HG02571 (cell line): ENCODE measurements at regions not wholly inside any gene's neighbourhood (a gene's known extent, or its start where the extent isn't known, plus 50 kb on each side); places are given as distances from the start of the nearest gene placed in this dataset.
"Not testable (repeated sequence)": the region's sequence is repeated elsewhere in the genome, so short reads cannot be mapped to it uniquely, and the experiment has no call there.

Experiments used
- ATAC-seq: cut with Tn5 transposase; IDR thresholded peaks from one replicate; pipeline ENCODE4 v1.9.1; 2021; ENCODE audit warnings: mild to moderate bottlenecking, moderate library complexity; ENCODE audit not compliant: unreplicated experiment

DNA sequence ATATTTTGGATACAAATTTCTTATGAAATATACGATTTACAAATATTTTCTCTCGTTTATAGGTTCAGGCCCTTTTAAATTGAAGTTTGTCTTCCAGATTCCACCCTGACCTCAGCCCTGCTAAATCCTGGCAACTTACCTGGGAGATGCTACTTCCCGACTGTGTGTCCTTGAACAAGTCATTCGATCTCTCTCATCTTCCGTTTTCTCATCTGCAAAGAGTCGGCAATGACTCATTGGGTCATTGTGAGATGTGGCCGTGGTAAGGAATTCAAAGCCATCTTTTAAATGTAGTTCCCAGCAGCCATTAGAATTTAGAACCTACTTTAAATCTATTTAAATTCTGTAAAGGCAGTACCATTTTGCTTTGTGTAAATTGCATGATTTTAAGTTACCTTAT is 72.5 kb downstream of the LHX2 start:
- ATAC-seq: no peak

DNA sequence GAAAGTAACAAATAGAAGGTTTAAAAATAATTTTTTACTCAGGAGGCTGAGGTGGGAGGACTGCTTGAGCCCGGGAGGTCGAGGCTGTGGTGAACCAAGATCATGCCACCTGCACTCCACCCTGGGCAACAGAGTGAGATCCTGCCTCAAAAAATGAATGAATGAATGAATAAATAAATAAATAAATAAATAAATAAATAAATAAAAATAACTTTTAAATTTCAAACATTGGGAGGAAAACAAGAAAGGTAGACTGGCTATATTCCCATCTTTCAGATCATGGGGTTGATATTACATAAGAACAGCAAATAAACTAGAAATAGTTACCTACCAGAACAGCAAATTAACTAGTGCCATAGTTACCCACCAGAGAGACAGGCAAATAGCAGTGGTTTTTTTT is 75.7 kb downstream of the LHX2 start:
- no peak for ATAC-seq

- no peak for ATAC-seq
Measured at GRCh38 chr9:124088476-124088837, 76.9 kb downstream of the LHX2 start.

- ATAC-seq: not testable (repeated sequence)
Measured at GRCh38 chr9:124089631-124090488, 78.3 kb downstream of the LHX2 start.

GRCh38 chr9:124098141-124098905 is 86.8 kb downstream of the LHX2 start:
- ATAC-seq: no peak

DNA sequence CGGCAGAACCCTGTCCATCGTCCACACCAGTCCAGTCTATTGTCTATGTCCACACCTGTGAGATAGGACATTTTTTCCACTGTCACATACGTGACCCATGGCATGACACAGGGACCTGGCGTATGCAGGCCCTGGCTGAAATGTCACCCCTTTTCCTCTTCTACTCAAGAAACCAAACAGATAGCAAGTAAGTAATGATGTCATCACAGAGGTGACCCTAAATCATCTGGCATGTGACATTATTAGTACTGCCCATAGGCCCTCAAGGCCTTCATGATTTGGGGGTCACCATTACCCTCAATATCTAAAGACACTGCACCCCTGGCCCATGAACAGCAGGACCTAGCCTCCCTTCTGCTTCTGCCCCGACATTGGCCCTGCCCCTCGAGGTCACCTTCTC is 88.3 kb downstream of the LHX2 start:
- no peak for ATAC-seq

GRCh38 chr9:124101215-124101968 is 89.8 kb downstream of the LHX2 start:
- ATAC-seq: no peak

DNA sequence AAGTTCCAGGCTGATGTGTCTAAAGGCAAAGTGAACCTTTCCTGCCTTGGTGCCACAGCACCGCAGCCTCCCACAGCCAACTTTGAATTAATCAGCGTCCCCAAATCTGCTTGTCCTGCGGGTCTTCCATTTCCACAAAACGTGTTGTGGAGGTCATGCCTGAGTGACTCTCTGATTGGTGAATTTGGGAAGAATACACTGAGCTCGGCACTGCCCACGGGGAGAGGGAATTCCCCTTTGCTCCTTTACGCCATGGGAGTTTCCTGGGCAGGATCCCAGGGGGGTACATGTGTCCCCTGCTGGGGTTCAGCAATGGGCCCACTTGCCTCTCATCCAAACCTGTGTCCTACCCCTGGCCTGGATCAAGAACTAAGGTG is 90.4 kb downstream of the LHX2 start:
- ATAC-seq: no peak

DNA sequence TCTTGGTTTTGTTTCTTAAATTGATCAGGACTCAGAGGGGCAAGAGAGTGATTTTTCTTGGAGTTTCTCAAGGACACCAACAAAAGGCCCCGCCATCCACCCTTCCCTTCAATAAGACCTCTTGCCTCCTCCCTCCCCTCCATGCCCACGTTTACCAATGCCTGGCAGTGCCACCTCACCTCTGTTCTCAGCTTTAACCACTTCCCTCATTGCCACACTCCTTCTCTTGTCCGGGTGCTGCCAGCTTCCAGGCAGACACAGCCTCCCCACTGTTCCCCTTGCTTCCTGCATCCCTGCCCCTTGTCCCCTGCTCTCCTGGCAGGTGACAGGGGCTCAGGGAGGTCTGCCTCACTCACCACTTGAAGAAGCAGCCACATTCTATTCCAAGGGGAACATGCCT is 90.8 kb downstream of the LHX2 start:
- no peak for ATAC-seq

DNA sequence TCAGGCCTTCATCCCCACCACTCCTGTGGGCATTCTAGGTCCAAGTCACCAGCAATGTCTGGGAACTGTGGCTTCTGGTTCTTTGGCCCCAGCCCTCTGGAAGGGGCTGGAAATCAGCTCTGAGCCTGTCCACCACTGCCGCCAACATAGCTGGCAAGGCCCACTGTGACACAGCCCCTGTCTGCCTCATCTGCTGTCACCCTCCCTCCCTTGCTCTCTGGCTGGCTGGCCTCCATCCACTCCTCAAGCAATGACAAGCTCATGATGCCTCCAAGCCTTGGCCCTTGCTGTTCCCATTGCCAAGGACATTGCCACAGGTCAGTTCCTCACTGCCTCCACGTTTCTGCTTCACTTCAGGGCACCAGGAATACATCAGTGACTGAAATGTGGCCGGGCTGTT is 93.7 kb downstream of the LHX2 start:
- ATAC-seq: no peak

DNA sequence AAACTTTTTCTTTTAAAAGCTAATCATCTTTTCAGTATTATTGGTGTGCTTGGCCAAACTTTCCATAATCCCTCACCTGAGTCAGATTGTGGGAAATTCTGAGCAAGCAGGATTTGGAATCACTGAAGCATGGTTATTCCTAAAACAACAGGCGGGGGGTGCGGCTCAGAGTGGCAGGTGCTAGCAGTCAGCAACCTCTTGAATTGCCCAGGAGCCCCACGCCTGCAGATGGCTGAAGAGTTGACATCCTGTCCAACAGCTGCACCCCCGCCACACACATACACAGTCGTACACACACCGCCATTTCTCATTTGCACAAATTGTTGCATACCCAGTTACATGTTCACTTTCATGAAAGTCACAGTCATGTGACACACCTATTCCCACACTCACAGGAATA is 96.6 kb downstream of the LHX2 start:
- no peak for ATAC-seq

- ATAC-seq: no peak
Measured at GRCh38 chr9:124110307-124110915, 98.8 kb downstream of the LHX2 start.

DNA sequence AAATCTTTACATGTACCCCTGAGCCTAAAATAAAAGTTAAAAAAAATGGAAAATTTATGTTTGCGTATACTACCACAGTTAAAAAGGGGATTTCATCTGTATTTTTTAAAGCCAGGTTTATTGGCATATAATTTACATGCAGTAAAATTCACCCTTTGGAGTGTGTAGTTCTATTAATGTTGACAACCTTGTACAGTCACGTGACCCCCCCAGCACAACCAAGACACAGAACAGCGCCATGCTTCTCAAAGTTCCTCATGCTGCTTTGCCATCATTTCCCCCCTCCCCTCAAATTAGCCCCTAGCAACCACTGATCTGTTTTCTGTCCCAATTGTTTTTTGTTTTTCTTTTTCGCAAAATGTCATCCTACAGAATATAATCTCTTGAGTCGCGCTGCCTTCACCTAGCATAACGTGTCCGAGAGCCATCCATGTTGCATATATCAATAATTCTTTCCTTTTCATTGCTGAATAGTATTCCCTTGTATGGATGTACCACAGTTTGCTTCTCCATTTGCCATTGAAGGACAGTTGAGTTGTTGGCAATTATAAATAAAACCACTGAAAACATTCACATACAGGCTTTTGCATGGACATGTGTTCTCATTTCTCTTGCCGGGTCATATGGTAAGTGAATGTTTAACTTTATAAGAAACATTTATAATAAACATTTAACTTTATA is 105.3 kb downstream of the LHX2 start:
- ATAC-seq: no peak

GRCh38 chr9:124118894-124119293 is 107.3 kb downstream of the LHX2 start:
- no peak for ATAC-seq

DNA sequence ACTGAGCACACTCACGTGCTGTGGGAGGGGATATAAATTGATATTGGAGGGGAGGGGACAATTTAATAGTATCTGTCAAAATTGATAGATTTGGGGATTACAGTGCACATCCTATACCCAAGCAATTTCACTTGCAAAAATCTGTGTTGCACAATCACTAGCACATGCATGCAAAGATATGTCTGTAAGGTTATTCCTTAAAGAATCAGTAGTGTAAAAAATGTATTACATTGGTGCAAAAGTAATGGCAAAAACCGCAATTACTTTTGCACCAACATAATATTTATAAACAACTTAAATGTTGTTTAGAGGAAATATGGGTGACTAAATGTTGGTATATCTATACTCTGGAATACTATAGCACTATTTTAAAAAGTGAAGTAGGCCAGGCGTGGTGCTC is 108.7 kb downstream of the LHX2 start:
- no peak for ATAC-seq

GRCh38 chr9:124121725-124122124 is 110.2 kb downstream of the LHX2 start:
- ATAC-seq: no peak

DNA sequence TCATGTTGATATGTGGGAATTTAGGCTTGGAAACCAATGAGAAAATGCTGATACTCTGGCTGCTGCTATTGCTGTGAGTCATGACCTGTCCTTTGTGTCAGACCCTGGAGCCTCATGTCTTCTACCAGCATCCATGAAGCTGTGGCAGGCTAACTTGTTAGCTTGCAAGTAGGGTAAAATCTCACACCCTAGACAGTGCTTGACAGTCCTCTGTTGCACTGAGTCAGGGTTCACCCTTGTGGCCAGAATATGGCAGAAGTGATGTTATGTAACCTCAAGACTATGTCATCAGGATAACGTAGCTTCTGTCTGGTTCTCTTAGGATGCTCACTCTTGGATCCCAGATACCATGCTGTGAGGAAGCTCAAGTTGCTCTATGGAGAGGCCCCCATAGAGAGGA is 110.8 kb downstream of the LHX2 start:
- no peak for ATAC-seq

DNA sequence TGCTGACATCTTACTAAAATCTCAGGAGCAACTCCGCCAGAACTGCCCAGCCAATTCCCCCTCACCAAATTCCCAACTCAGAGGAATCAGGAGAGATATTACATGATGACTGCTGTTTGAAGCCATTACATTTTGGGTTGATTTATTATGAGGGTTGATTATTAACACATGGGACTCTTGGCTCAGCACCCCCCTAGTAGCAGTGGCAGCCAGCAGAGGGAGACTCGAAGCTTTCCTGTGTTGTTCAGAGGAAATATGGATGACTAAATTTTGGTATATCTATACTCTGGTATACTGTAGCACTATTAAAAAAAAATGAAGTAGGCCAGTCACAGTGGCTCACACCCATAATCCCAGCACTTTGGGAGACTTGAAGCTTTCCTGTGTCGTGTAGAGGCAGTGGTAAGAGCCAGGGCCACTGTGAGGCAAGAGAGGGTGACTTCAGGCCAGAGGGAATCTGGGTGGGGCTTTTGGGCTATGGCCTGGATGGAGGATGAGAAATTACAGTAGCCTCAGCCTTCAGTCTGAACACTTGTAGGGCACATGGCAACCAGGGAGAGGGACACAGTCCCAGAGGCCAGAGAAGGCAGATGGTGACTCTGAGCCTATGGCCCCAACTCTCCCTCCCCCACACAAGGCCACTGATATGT is 111.4 kb downstream of the LHX2 start:
- no peak for ATAC-seq

DNA sequence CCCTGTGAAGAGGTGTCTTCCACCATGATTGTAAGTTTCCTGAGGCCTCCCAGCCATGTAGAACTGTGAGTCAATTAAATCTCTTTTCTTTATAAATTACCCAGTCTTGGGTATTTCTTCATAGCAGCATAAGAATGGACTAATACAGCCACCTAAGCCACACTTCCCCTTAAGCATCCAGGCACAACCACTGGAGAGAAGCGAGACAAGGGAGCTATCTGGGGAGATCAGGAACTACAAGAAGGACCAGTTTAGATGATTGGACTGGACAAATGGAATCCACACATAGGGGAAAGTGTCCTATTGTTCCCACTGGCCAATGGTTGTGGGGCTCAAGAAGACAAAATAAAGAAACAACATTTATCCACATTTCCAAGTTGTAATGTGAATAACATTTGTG is 112.1 kb downstream of the LHX2 start:
- not testable (repeated sequence) for ATAC-seq
